ENCODE measurements at regions not wholly inside any gene's neighbourhood (a gene's known extent, or its start where the extent isn't known, plus 50 kb on each side); places are given as distances from the start of the nearest gene placed in this dataset.

- Histone ChIP-seq H3K9me3 (ENCODE audit: control insufficient read depth in 1 of 2, insufficient read depth in 1 of 2, low read depth in 1 of 2, low read length in 2 of 2) (no peaks in the 10 kb centered on the region), H3K79me2 (ENCODE audit: insufficient read depth, low read length) (no peaks in the 10 kb centered on the region), H3K4me3 (replicated peaks in 1 of 2; ENCODE audit: low read depth in 1 of 2, low read length in 2 of 2) (no peak overlapping the region), H3K36me3 (ENCODE audit: control insufficient read depth in 1 of 2, insufficient read depth in 2 of 2, low read length in 2 of 2) (no peaks in the 10 kb centered on the region), H3K4me2 (ENCODE audit: low read length) (no peak overlapping the region), H2AFZ (ENCODE audit: low read depth, low read length, poor library complexity, severe bottlenecking) (no peak overlapping the region), H3K27me3 (ENCODE audit: insufficient read depth, low read length) (no peaks in the 10 kb centered on the region), H3K9ac (ENCODE audit: low read length) (no peak overlapping the region), H3K9me2 (ENCODE audit: insufficient read depth) (no peaks in the 10 kb centered on the region), H4K20me1 (ENCODE audit: insufficient read depth) (no peaks in the 10 kb centered on the region), H3K4me1 (ENCODE audit: control insufficient read depth in 1 of 2, insufficient read depth in 2 of 2, low read length in 2 of 2) (no peaks in the 10 kb centered on the region), H3K27ac (ENCODE audit: low read depth, low read length) (no peak overlapping the region)
- ChIA-PET RAD21 (ENCODE audit: low non-redundant PET in 1 of 2, low total read pairs in 2 of 2, uncharacterized antibody in 2 of 2, unreplicated experiment in 2 of 2) (no interaction called here), POLR2A (no interaction called here), CTCF (no interaction called here)
- ATAC-seq (no peak), DNase-seq (ENCODE audit: low read depth, low spot score) (no peak)
- intact Hi-C loops (cut with micrococcal nuclease) = no loop called here
- TF ChIP-seq FOSL1 (IDR thresholded peaks at IDR 0.05; ENCODE audit: low read depth) (no peak), TCF7L2 (IDR thresholded peaks at IDR 0.05; ENCODE audit: borderline replicate concordance, extremely low read depth, insufficient read depth, insufficient read length) (no peak), EZH2phosphoT487 (IDR thresholded peaks at IDR 0.05; ENCODE audit: borderline replicate concordance) (no peak), REST (IDR thresholded peaks at IDR 0.05; ENCODE audit: low read depth) (no peak), SP1 (IDR thresholded peaks at IDR 0.05; ENCODE audit: low read depth) (no peak), RAD21 (IDR thresholded peaks at IDR 0.05; ENCODE audit: low read depth) (no peak), ELF1 (IDR thresholded peaks at IDR 0.05; ENCODE audit: borderline replicate concordance, low read depth) (no peak), SIN3A (IDR thresholded peaks at IDR 0.05; ENCODE audit: low read depth) (no peak), CTCF (IDR thresholded peaks at IDR 0.05 in 2 of 3, conservative IDR thresholded peaks at IDR 0.05 in 1 of 3; ENCODE audit: borderline replicate concordance in 1 of 3, insufficient read depth in 1 of 3, low read depth in 2 of 3, low read length in 2 of 3) (no peak), POLR2AphosphoS5 (IDR thresholded peaks at IDR 0.05; ENCODE audit: low read depth, low read length) (no peak), EGR1 (IDR thresholded peaks at IDR 0.05; ENCODE audit: low read depth) (no peak)
- TF ChIP-seq, protein P1, sequence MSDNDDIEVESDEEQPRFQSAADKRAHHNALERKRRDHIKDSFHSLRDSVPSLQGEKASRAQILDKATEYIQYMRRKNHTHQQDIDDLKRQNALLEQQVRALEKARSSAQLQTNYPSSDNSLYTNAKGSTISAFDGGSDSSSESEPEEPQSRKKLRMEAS (IDR thresholded peaks at IDR 0.05) = no peak
- no TSS peak for BruUV-seq (replicated peaks)
These were observed 472.6 kb upstream of the KLHL29 start for GRCh38 chr2:22912398-22912797.
